Omental fat pad (tissue), 3 donors: ENCODE measurements at regions not wholly inside any gene's neighbourhood (a gene's known extent, or its start where the extent isn't known, plus 50 kb on each side); places are given as distances from the start of the nearest gene placed in this dataset.

Experiments
- ATAC-seq: fragments of 150-250 bp; one replicate; pipeline ENCODE4 v1.9.1; 2016; ENCODE audit warnings: mild to moderate bottlenecking, moderate library complexity; ENCODE audit not compliant: low FRiP score
- DNase-seq: peaks from one replicate; pipeline ENCODE4 v3.0.0-alpha.2; 2019; ENCODE audit warnings: low spot score
- CTCF ChIP-seq, 3 donors: fragments of 450-650 bp; IDR thresholded peaks; one replicate each; pipeline ENCODE4 v1.5.1; 2016 to 2017; ENCODE audit warnings: antibody characterized with exemption in 3 of 3, mild to moderate bottlenecking in 3 of 3, moderate library complexity in 2 of 3

GRCh38 chr18:22830511-22830910, 102.6 kb upstream of the RBBP8 start:
- no peak for TF ChIP-seq CTCF (IDR thresholded peaks at IDR 0.05)
- no peak for ATAC-seq
- no peak for DNase-seq

- ATAC-seq (peak; percentile 88), DNase-seq (no peak)
- no peak for TF ChIP-seq CTCF (IDR thresholded peaks at IDR 0.05)
These were observed 101.7 kb upstream of the RBBP8 start for GRCh38 chr18:22831441-22831904.

- no peak for TF ChIP-seq CTCF (IDR thresholded peaks at IDR 0.05)
- no peak for DNase-seq
- ATAC-seq: no peak
These were observed 96.2 kb upstream of the RBBP8 start for GRCh38 chr18:22836932-22837331.

- TF ChIP-seq CTCF (IDR thresholded peaks at IDR 0.05): no peak
- no peak for ATAC-seq
These were observed 94.9 kb upstream of the RBBP8 start for GRCh38 chr18:22838221-22838620.

GRCh38 chr18:22838639-22839277, 94.4 kb upstream of the RBBP8 start:
- TF ChIP-seq CTCF (IDR thresholded peaks at IDR 0.05): no peak

More at GRCh38 chr18:22838221-22838620, 94.9 kb upstream of the RBBP8 start:
- DNase-seq: no peak

GRCh38 chr18:22839340-22839821, 93.7 kb upstream of the RBBP8 start:
- ATAC-seq (no peak), DNase-seq (no peak)
- TF ChIP-seq CTCF (IDR thresholded peaks at IDR 0.05): no peak

More at GRCh38 chr18:22838639-22839277, 94.4 kb upstream of the RBBP8 start:
- DNase-seq (no peak), ATAC-seq (no peak)

- ATAC-seq (no peak), DNase-seq (no peak)
- no peak for TF ChIP-seq CTCF (IDR thresholded peaks at IDR 0.05)
These were observed 92.5 kb upstream of the RBBP8 start for GRCh38 chr18:22840606-22841144.
